Nephron progenitor cell (in vitro differentiated cells): ENCODE measurements at regions not wholly inside any gene's neighbourhood (a gene's known extent, or its start where the extent isn't known, plus 50 kb on each side); places are given as distances from the start of the nearest gene placed in this dataset.

Experiments
- DNase-seq: peaks from one replicate; pipeline ENCODE4 v3.0.0; 2021
- H3K27ac Mint-ChIP-seq: 2 replicates; pipeline ENCODE4 v1.8.0; 2021; ENCODE audit warnings: mild to moderate bottlenecking, moderate library complexity, mixed read lengths
- H3K27me3 Mint-ChIP-seq: 2 replicates; pipeline ENCODE4 v1.8.0; 2021; ENCODE audit warnings: mild to moderate bottlenecking, low read depth, mixed read lengths; ENCODE audit not compliant: poor library complexity
- H3K36me3 Mint-ChIP-seq: 2 replicates; pipeline ENCODE4 v1.8.0; 2021; ENCODE audit warnings: low read depth, mixed read lengths
- H3K4me1 Mint-ChIP-seq: 2 replicates; pipeline ENCODE4 v1.8.0; 2021; ENCODE audit warnings: mixed read lengths
- H3K4me3 Mint-ChIP-seq: 2 replicates; pipeline ENCODE4 v1.8.0; 2021; ENCODE audit warnings: mild to moderate bottlenecking, moderate library complexity, mixed read lengths
- H3K9me3 Mint-ChIP-seq: 2 replicates; pipeline ENCODE4 v1.8.0; 2021; ENCODE audit warnings: mild to moderate bottlenecking, moderate library complexity, mixed read lengths
- TF ChIP-seq, protein P1 (sequence below): fragments of 200-600 bp; sonication (generic); IDR thresholded peaks from 2 replicates; pipeline ENCODE4 v1.5.0; 2021; ENCODE audit warnings: antibody characterized with exemption

DNA sequence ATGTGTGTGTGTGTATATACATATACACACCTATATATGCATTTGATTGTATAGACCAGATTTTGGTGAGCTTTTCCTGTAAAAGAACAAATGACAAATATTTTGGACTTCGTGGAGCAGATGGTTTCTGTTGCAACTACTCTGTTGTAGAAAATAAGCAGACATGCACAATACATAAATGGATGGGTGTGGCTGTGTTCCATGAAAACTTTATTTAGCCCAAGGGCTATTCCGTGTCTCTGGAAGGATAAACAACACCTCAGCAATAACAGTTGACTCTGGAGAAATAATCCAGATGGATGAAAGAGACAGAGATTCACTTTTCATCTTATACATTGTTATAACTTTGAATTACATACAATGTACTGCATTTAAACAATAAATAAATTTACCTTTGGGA lies 441.4 kb downstream of the CNTN3 start:
- Mint-ChIP-seq H3K4me3 (no peak overlapping the region), H3K27me3 (no peaks in the 10 kb centered on the region), H3K4me1 (no peaks in the 10 kb centered on the region), H3K27ac (no peak overlapping the region), H3K36me3 (no peaks in the 10 kb centered on the region), H3K9me3 (no peaks in the 10 kb centered on the region)
- TF ChIP-seq, protein P1, sequence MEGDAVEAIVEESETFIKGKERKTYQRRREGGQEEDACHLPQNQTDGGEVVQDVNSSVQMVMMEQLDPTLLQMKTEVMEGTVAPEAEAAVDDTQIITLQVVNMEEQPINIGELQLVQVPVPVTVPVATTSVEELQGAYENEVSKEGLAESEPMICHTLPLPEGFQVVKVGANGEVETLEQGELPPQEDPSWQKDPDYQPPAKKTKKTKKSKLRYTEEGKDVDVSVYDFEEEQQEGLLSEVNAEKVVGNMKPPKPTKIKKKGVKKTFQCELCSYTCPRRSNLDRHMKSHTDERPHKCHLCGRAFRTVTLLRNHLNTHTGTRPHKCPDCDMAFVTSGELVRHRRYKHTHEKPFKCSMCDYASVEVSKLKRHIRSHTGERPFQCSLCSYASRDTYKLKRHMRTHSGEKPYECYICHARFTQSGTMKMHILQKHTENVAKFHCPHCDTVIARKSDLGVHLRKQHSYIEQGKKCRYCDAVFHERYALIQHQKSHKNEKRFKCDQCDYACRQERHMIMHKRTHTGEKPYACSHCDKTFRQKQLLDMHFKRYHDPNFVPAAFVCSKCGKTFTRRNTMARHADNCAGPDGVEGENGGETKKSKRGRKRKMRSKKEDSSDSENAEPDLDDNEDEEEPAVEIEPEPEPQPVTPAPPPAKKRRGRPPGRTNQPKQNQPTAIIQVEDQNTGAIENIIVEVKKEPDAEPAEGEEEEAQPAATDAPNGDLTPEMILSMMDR: no peak
- DNase-seq: no peak

DNA sequence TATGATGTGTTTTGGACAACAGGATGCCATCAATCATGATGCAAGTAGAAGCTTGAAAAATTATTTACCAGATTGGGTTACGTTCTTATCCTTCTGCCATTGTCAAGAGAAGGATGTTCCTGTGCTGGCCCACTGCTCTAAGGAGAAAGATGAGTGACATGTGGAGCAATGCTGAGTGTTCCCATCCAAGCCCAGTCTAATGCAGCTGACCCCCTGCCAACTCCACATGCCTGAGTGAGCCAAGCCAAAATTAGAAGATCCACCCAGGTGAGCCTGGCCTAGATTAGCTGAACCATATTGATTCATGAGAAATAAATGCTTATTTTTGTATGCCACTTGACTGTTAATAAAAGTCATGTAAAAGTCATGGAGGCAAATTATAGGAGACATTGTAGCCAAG lies 446.5 kb downstream of the CNTN3 start:
- no peak for DNase-seq
- Mint-ChIP-seq H3K27me3 (no peaks in the 10 kb centered on the region), H3K9me3 (peaks cover 6% of the 10 kb centered on the region), H3K36me3 (peaks cover 3% of the 10 kb centered on the region), H3K4me3 (no peak overlapping the region), H3K4me1 (no peaks in the 10 kb centered on the region), H3K27ac (no peak overlapping the region)
- TF ChIP-seq, protein P1: no peak

GRCh38 chr3:74165211-74165610 lies 449.2 kb downstream of the CNTN3 start:
- H3K27me3 Mint-ChIP-seq: no peaks in the 10 kb centered on the region
- H3K36me3 Mint-ChIP-seq: peaks cover 5% of the 10 kb centered on the region
- H3K9me3 Mint-ChIP-seq: peaks cover 29% of the 10 kb centered on the region
- H3K27ac Mint-ChIP-seq: no peak overlapping the region
- H3K4me1 Mint-ChIP-seq: no peaks in the 10 kb centered on the region
- no peak for DNase-seq
- H3K4me3 Mint-ChIP-seq: no peak overlapping the region
- TF ChIP-seq, protein P1: no peak

- H3K9me3 Mint-ChIP-seq: peaks cover 12% of the 10 kb centered on the region
- TF ChIP-seq, protein P1: no peak
- H3K36me3 Mint-ChIP-seq: no peaks in the 10 kb centered on the region
- peaks cover 8% of the 10 kb centered on the region for H3K27me3 Mint-ChIP-seq
- H3K27ac Mint-ChIP-seq: no peak overlapping the region
- no peak for DNase-seq
- no peak overlapping the region for H3K4me3 Mint-ChIP-seq
- H3K4me1 Mint-ChIP-seq: no peaks in the 10 kb centered on the region
These were observed 465.0 kb downstream of the CNTN3 start for GRCh38 chr3:74149466-74149865.

DNA sequence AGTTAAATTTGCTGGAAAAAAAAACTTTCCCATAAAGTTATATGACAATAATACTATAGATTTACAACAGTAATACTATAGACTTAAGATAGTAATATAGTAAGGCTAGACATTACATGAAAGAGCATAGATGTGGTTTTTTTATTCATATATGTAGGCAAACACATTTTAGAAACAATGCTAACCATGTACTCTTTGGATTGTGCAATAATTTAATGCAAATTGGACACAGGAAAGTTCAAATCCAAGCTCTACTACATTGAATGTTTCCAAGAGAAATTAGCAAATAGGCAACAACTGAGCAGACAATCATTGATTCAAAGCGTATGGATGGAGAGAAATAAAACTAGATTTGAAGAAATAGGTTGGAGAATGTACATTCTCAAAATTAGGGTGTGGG lies 469.2 kb downstream of the CNTN3 start:
- no peaks in the 10 kb centered on the region for H3K4me1 Mint-ChIP-seq
- TF ChIP-seq, protein P1: no peak
- no peak for DNase-seq
- H3K9me3 Mint-ChIP-seq: no peaks in the 10 kb centered on the region
- peaks cover 8% of the 10 kb centered on the region for H3K27me3 Mint-ChIP-seq
- H3K27ac Mint-ChIP-seq: no peak overlapping the region
- H3K4me3 Mint-ChIP-seq: no peak overlapping the region
- H3K36me3 Mint-ChIP-seq: no peaks in the 10 kb centered on the region

DNA sequence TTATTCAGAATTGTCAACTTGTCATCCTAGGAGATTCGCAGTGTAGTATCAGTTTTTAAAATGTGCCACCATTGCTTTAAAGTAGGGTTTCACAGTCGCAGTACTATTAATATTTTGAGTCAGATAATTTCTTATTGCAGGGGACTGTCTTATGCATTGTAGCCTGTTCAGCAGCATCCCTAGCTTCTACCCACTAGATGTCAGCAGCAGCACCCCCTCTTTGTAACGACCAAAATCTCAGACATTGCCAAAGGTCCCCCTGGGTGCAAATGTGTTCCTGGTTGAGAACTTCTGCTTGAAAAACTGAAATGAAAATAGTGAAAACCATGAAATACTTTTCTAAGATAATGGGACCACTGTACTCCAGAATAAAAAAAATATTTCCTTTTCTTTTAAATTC lies 474.8 kb downstream of the CNTN3 start:
- H3K36me3 Mint-ChIP-seq: no peaks in the 10 kb centered on the region
- no peaks in the 10 kb centered on the region for H3K4me1 Mint-ChIP-seq
- H3K4me3 Mint-ChIP-seq: no peak overlapping the region
- TF ChIP-seq, protein P1: no peak
- H3K9me3 Mint-ChIP-seq: no peaks in the 10 kb centered on the region
- no peak overlapping the region for H3K27ac Mint-ChIP-seq
- no peak for DNase-seq
- H3K27me3 Mint-ChIP-seq: peaks cover 14% of the 10 kb centered on the region
